Heart left ventricle (tissue), 13 donors: ENCODE measurements at regions not wholly inside any gene's neighbourhood (a gene's known extent, or its start where the extent isn't known, plus 50 kb on each side); places are given as distances from the start of the nearest gene placed in this dataset.

Experiments
- POLR2A ChIP-seq, 2 donors: fragments of 450-650 bp; IDR thresholded peaks; one replicate each; pipeline ENCODE4 v1.6.1; 2017; ENCODE audit warnings: antibody characterized with exemption in 2 of 2, mild to moderate bottlenecking in 2 of 2, moderate library complexity in 2 of 2
- TF ChIP-seq, protein P1 (sequence below), 12 donors: fragments of 200-600 bp; sonication (generic) in 4 of 12; IDR thresholded peaks; one replicate each; pipeline versions ENCODE4 v1.5.0 to v1.8.0; 2018 to 2022; ENCODE audit warnings: antibody characterized with exemption in 12 of 12, mild to moderate bottlenecking in 5 of 12
- donor health status: ischemic (EF 13 %, LVEDD 7.1; RV severe dilation, severe dysfunction).
- donor health status: DM: no; HTN: yes; CAD: no.
- donor health status: DM: no; HTN: no; CAD: no.
- donor health status: ischemic (EF 25% LVEDD 6.9; RV normal size, moderate dysfunction).
- donor health status: ischemic (EF 25% LVEDD 5.7; RV mildly dilated, moderate dysfunction).
- donor health status: ischemic (EF 35%, LVEDD 5.7; RV mildly dilated, moderate dysfunction).
- donor health status: nonischemic (EF 11% LVEDD 7.7; RV severe dilation, severe dysfunction).
- donor health status: DM: yes; HTN: yes; CAD: no.
- donor health status: PGD.
- donor health status: ischemic (EF 29% LVEDD 5.4; RV normal size, mild dysfunction).
- donor health status: nonischemic (EF 23%, LVEDD 6.1; RV moderate dilation, normal function).

DNA sequence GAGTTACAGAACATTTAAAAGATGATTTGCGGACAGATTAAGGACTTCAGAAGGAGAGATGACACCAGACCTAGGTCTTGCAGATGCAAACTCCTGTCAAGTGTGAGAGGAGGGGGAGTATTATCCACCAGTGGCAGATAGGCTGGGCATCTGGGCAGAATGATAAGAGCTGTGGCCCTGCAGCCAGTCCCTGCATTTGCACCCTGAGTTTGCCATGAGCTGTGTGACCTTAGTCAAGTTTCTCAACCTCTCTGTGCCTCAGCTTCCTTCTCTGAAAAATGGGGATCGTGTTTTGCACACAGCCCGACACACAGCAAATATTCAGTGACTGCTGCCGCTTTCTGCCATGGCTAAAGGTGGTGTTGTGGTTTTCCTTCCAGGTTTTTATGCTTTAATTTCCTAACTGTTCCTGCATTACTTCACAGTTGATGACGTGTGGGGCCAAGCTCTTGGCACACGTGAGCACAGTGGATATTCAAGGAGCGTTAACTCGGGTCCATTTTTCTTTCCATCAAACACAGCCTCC lies 516.2 kb downstream of the CDH26 start:
- no peak for TF ChIP-seq POLR2A (IDR thresholded peaks at IDR 0.05)
- TF ChIP-seq, protein P1, sequence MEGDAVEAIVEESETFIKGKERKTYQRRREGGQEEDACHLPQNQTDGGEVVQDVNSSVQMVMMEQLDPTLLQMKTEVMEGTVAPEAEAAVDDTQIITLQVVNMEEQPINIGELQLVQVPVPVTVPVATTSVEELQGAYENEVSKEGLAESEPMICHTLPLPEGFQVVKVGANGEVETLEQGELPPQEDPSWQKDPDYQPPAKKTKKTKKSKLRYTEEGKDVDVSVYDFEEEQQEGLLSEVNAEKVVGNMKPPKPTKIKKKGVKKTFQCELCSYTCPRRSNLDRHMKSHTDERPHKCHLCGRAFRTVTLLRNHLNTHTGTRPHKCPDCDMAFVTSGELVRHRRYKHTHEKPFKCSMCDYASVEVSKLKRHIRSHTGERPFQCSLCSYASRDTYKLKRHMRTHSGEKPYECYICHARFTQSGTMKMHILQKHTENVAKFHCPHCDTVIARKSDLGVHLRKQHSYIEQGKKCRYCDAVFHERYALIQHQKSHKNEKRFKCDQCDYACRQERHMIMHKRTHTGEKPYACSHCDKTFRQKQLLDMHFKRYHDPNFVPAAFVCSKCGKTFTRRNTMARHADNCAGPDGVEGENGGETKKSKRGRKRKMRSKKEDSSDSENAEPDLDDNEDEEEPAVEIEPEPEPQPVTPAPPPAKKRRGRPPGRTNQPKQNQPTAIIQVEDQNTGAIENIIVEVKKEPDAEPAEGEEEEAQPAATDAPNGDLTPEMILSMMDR (IDR thresholded peaks at IDR 0.05): no peak
